ENCODE measurements at regions not wholly inside any gene's neighbourhood (a gene's known extent, or its start where the extent isn't known, plus 50 kb on each side); places are given as distances from the start of the nearest gene placed in this dataset.

GRCh38 chr4:106851726-106852125 is 184.4 kb downstream of the DKK2 start:
- H3K4me3 ChIP-seq (ENCODE audit: low read depth, low read length): no peak overlapping the region
- H3K36me3 ChIP-seq (ENCODE audit: control insufficient read depth, insufficient read depth, low read length): no peaks in the 10 kb centered on the region
- H3K27me3 ChIP-seq (ENCODE audit: control insufficient read depth, insufficient read depth, low read length): no peaks in the 10 kb centered on the region
- TF ChIP-seq, protein P1, sequence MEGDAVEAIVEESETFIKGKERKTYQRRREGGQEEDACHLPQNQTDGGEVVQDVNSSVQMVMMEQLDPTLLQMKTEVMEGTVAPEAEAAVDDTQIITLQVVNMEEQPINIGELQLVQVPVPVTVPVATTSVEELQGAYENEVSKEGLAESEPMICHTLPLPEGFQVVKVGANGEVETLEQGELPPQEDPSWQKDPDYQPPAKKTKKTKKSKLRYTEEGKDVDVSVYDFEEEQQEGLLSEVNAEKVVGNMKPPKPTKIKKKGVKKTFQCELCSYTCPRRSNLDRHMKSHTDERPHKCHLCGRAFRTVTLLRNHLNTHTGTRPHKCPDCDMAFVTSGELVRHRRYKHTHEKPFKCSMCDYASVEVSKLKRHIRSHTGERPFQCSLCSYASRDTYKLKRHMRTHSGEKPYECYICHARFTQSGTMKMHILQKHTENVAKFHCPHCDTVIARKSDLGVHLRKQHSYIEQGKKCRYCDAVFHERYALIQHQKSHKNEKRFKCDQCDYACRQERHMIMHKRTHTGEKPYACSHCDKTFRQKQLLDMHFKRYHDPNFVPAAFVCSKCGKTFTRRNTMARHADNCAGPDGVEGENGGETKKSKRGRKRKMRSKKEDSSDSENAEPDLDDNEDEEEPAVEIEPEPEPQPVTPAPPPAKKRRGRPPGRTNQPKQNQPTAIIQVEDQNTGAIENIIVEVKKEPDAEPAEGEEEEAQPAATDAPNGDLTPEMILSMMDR (IDR thresholded peaks at IDR 0.05; ENCODE audit: insufficient read depth, low read length, poor library complexity, severe bottlenecking): no peak
- no peak for DNase-seq (ENCODE audit: low read depth)

DNA sequence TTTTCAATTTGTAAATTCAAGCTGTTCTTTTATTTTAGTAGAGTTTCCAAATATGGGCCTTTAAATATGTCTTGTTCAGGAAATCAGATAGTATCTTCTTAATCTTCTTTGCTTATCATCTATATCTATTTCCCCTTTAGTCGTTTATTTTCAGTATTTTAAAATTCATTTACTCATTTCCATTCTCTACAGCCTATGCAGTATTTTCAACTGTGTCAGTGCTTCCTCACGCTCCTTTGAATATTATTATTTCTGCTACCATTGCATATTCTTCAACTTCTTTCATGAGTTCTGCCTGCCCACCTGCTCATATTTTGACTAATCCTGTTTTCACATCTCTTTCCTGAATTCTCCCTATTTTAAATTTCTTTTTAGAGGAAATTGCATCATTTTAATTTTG is 185.4 kb downstream of the DKK2 start:
- TF ChIP-seq, protein P1 (IDR thresholded peaks at IDR 0.05; ENCODE audit: insufficient read depth, low read length, poor library complexity, severe bottlenecking): no peak
- H3K4me3 ChIP-seq (ENCODE audit: low read depth, low read length): no peak overlapping the region
- no peaks in the 10 kb centered on the region for H3K36me3 ChIP-seq (ENCODE audit: control insufficient read depth, insufficient read depth, low read length)
- H3K27me3 ChIP-seq (ENCODE audit: control insufficient read depth, insufficient read depth, low read length): no peaks in the 10 kb centered on the region
- no peak for DNase-seq (ENCODE audit: low read depth)

DNA sequence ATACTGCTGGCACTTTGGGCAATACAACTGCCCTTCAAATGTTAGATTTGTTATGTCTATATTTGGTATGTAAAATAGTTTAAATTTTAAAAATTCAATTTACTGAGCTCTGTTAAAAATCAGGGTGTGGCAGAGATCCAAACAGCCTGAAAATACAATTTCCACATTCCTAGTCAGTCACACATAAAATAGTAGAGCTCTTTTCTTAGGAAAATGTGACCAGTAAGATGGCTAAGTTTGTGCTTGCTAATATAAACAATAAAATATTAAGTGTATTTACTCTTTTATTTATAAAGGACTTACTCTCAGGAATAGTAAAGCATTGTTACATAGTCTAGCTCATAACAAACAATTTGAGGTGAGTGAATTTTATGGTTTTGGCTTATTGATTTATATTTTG is 200.2 kb downstream of the DKK2 start:
- TF ChIP-seq, protein P1 (IDR thresholded peaks at IDR 0.05; ENCODE audit: insufficient read depth, low read length, poor library complexity, severe bottlenecking): no peak
- no peak for DNase-seq (ENCODE audit: low read depth)
- Histone ChIP-seq H3K36me3 (ENCODE audit: control insufficient read depth, insufficient read depth, low read length) (no peaks in the 10 kb centered on the region), H3K4me3 (ENCODE audit: low read depth, low read length) (no peak overlapping the region), H3K27me3 (ENCODE audit: control insufficient read depth, insufficient read depth, low read length) (no peaks in the 10 kb centered on the region)

DNA sequence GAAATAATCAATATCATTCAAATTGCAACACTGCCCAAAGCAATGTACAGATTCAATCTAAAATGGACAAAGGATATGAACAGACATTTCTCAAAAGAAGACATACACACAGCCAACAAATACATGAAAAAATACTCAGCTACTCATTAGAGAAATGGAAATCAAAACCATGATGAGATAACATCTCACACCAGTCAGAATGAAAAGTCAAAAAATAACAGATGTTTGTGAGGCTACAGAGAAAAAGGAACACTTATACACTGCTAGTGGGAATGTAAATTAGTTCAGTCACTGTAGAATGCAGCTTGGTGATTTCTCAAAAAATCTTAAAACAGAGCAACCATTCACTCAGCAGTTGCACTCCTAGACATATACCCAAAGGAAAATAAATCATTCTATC is 205.2 kb downstream of the DKK2 start:
- H3K36me3 ChIP-seq (ENCODE audit: control insufficient read depth, insufficient read depth, low read length): no peaks in the 10 kb centered on the region
- no peaks in the 10 kb centered on the region for H3K27me3 ChIP-seq (ENCODE audit: control insufficient read depth, insufficient read depth, low read length)
- TF ChIP-seq, protein P1 (IDR thresholded peaks at IDR 0.05; ENCODE audit: insufficient read depth, low read length, poor library complexity, severe bottlenecking): no peak
- H3K4me3 ChIP-seq (ENCODE audit: low read depth, low read length): no peak overlapping the region
- no peak for DNase-seq (ENCODE audit: low read depth)

DNA sequence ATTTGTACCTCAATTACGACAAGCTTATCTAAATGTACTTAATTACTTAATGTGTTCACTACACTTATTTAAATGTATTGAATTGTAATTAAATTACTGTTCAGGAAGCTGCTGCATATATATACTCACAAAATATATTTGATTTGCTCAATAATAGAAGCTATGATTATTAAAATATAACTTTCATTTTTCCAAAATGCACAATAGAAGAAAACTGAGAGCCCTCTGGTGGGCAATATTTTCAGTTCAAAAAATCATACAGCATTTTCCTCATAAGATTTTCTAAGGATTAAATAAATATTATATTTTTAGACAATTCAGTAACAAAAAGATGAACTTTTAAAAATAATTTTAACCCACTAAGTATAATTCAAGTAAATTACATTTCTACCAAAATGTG is 217.3 kb downstream of the DKK2 start:
- no peak for DNase-seq (ENCODE audit: low read depth)
- TF ChIP-seq, protein P1 (IDR thresholded peaks at IDR 0.05; ENCODE audit: insufficient read depth, low read length, poor library complexity, severe bottlenecking): no peak
- H3K4me3 ChIP-seq (ENCODE audit: low read depth, low read length): no peak overlapping the region
- H3K36me3 ChIP-seq (ENCODE audit: control insufficient read depth, insufficient read depth, low read length): no peaks in the 10 kb centered on the region
- H3K27me3 ChIP-seq (ENCODE audit: control insufficient read depth, insufficient read depth, low read length): no peaks in the 10 kb centered on the region

GRCh38 chr4:106816496-106816895 is 219.6 kb downstream of the DKK2 start:
- no peaks in the 10 kb centered on the region for H3K27me3 ChIP-seq (ENCODE audit: control insufficient read depth, insufficient read depth, low read length)
- no peak overlapping the region for H3K4me3 ChIP-seq (ENCODE audit: low read depth, low read length)
- H3K36me3 ChIP-seq (ENCODE audit: control insufficient read depth, insufficient read depth, low read length): no peaks in the 10 kb centered on the region
- no peak for DNase-seq (ENCODE audit: low read depth)
- TF ChIP-seq, protein P1 (IDR thresholded peaks at IDR 0.05; ENCODE audit: insufficient read depth, low read length, poor library complexity, severe bottlenecking): no peak
